ENCODE measurements at regions not wholly inside any gene's neighbourhood (a gene's known extent, or its start where the extent isn't known, plus 50 kb on each side); places are given as distances from the start of the nearest gene placed in this dataset.
A peak's percentile ranks its signal among the peaks of the same experiment; 100 is the strongest.

- no peaks in the 10 kb centered on the region for H3K9me3 ChIP-seq (ENCODE audit: control insufficient read depth, low read length)
- no peak overlapping the region for H3K4me3 ChIP-seq (ENCODE audit: low read length)
- no peak for DNase-seq (ENCODE audit: low read depth)
- H3K27me3 ChIP-seq (replicated peaks; ENCODE audit: control insufficient read depth, insufficient read depth, low read length) = no peaks in the 10 kb centered on the region
- H3K9ac ChIP-seq (ENCODE audit: low read length) = no peak overlapping the region
- H3K4me1 ChIP-seq (ENCODE audit: control insufficient read depth, insufficient read depth, low read length) = no peaks in the 10 kb centered on the region
- H3K36me3 ChIP-seq (ENCODE audit: control insufficient read depth, insufficient read depth, low read length, severe bottlenecking) = no peaks in the 10 kb centered on the region
Observed at GRCh38 chr5:84830265-84830664, 445.6 kb upstream of the EDIL3 start.

GRCh38 chr5:84825606-84826005 lies 440.9 kb upstream of the EDIL3 start:
- Histone ChIP-seq H3K4me3 (ENCODE audit: low read length) (no peak overlapping the region), H3K36me3 (ENCODE audit: control insufficient read depth, insufficient read depth, low read length, severe bottlenecking) (no peaks in the 10 kb centered on the region), H3K9ac (ENCODE audit: low read length) (no peak overlapping the region), H3K9me3 (ENCODE audit: control insufficient read depth, low read length) (no peaks in the 10 kb centered on the region), H3K27me3 (replicated peaks; ENCODE audit: control insufficient read depth, insufficient read depth, low read length) (no peaks in the 10 kb centered on the region), H3K4me1 (ENCODE audit: control insufficient read depth, insufficient read depth, low read length) (no peaks in the 10 kb centered on the region)
- DNase-seq (ENCODE audit: low read depth) = peak; percentile 1

DNA sequence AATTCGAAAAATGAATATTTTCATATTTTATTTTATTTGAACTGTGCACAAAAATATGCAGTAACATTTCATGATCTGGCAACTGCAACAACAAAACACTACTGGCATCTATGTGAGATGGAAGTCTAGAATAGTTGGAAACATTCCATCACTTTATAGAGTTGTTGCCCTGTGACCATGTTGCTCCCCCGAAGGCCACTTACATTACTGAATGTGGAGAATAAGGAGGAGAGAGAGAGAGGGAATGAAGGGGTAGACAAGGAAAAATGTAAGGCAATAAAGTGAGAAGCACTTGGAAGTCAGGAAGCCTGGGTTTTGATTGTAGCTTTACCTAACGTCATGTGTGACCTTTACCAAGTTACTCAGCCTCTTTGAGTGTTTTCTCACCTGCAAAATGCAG lies 437.2 kb upstream of the EDIL3 start:
- H3K4me3 ChIP-seq (ENCODE audit: low read length) = no peak overlapping the region
- no peaks in the 10 kb centered on the region for H3K4me1 ChIP-seq (ENCODE audit: control insufficient read depth, insufficient read depth, low read length)
- no peak for DNase-seq (ENCODE audit: low read depth)
- no peaks in the 10 kb centered on the region for H3K27me3 ChIP-seq (replicated peaks; ENCODE audit: control insufficient read depth, insufficient read depth, low read length)
- H3K9ac ChIP-seq (ENCODE audit: low read length) = no peak overlapping the region
- no peaks in the 10 kb centered on the region for H3K36me3 ChIP-seq (ENCODE audit: control insufficient read depth, insufficient read depth, low read length, severe bottlenecking)
- H3K9me3 ChIP-seq (ENCODE audit: control insufficient read depth, low read length) = no peaks in the 10 kb centered on the region

DNA sequence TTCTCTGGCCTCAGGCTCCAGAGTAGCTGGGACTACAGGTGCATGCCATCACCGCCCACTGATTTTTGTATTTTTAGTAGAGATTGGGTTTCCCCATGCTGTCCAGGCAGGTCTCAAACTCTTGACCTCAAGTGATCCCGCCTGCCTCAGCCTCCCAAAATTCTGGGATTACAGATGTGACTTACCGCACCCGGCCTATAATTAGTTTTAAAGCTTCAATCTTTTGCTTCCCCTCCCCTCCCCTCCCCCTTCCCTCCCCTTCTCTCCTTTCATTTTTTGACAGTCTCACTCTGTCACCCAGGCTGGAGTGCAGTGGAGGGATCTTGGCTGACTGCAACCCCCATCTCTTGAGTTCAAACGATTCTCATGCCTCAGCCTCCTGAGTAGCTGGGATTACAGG lies 433.3 kb upstream of the EDIL3 start:
- no peak for DNase-seq (ENCODE audit: low read depth)
- Histone ChIP-seq H3K4me3 (ENCODE audit: low read length) (no peak overlapping the region), H3K9ac (ENCODE audit: low read length) (no peak overlapping the region), H3K4me1 (ENCODE audit: control insufficient read depth, insufficient read depth, low read length) (no peaks in the 10 kb centered on the region), H3K27me3 (replicated peaks; ENCODE audit: control insufficient read depth, insufficient read depth, low read length) (no peaks in the 10 kb centered on the region), H3K36me3 (ENCODE audit: control insufficient read depth, insufficient read depth, low read length, severe bottlenecking) (no peaks in the 10 kb centered on the region), H3K9me3 (ENCODE audit: control insufficient read depth, low read length) (no peaks in the 10 kb centered on the region)

DNA sequence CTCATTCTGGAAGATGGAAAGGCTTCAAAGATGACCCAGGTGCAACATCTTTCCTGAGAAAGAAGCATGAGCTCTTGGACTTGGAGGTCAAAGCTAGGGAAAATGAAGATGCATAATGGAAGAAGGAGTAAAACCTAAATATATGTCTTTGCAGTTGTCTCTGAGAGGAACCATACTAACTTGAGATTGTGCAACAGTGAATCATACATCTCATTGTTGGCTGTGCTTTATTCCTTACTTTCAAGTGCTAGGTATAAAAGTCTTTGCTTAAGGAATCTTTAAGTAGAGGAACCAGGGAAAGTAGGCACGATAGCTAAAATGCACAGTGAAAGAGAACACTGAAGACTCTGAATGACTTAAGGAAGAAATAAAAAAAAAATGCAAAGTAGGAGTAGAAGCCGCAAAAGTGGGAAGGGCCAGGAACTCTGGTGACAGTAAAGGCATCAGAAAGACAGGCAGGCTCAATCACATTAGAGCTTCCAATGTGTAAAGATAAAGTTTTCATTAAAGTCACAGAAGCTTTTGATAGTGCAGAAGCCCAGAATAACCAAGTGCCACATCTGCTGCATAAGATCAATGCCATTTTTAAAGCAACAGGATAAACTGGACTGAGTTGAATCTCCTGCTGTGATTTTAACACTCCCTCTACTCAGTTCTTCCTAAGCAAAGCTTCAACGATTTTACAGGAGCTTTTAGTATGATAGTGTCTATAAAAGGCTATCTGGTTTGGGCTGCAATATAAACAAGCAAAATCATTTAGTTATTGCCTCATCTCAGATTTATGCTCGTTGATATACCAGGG lies 432.3 kb upstream of the EDIL3 start:
- no peaks in the 10 kb centered on the region for H3K4me1 ChIP-seq (ENCODE audit: control insufficient read depth, insufficient read depth, low read length)
- H3K9ac ChIP-seq (ENCODE audit: low read length) = no peak overlapping the region
- H3K36me3 ChIP-seq (ENCODE audit: control insufficient read depth, insufficient read depth, low read length, severe bottlenecking) = no peaks in the 10 kb centered on the region
- H3K27me3 ChIP-seq (replicated peaks; ENCODE audit: control insufficient read depth, insufficient read depth, low read length) = no peaks in the 10 kb centered on the region
- peak; percentile 49 for DNase-seq (ENCODE audit: low read depth)
- no peaks in the 10 kb centered on the region for H3K9me3 ChIP-seq (ENCODE audit: control insufficient read depth, low read length)
- H3K4me3 ChIP-seq (ENCODE audit: low read length) = no peak overlapping the region

GRCh38 chr5:84816160-84816559 lies 431.5 kb upstream of the EDIL3 start:
- no peaks in the 10 kb centered on the region for H3K27me3 ChIP-seq (replicated peaks; ENCODE audit: control insufficient read depth, insufficient read depth, low read length)
- no peak overlapping the region for H3K9ac ChIP-seq (ENCODE audit: low read length)
- H3K9me3 ChIP-seq (ENCODE audit: control insufficient read depth, low read length) = no peaks in the 10 kb centered on the region
- H3K4me3 ChIP-seq (ENCODE audit: low read length) = no peak overlapping the region
- DNase-seq (ENCODE audit: low read depth) = no peak
- H3K4me1 ChIP-seq (ENCODE audit: control insufficient read depth, insufficient read depth, low read length) = no peaks in the 10 kb centered on the region
- H3K36me3 ChIP-seq (ENCODE audit: control insufficient read depth, insufficient read depth, low read length, severe bottlenecking) = no peaks in the 10 kb centered on the region

DNA sequence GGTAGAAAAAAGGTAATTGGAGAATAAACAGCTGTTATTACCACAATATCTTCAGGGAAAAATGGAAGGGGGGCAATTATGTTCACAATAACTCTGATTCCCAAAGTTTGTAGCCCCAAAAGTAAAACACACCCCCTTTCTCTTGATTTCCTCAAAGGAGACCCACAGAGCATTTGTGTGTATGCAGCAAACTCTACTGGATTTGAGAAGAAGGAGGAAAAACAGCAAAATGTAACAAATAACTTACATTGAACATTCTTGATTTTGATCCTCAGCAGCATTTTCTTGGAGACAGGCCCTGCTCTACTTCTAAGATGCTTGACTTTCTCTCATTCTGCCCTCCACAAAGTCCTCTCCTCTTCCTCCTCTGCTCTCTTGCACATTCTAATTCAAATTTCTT lies 420.8 kb upstream of the EDIL3 start:
- DNase-seq (ENCODE audit: low read depth) = no peak
- no peak overlapping the region for H3K9ac ChIP-seq (ENCODE audit: low read length)
- H3K27me3 ChIP-seq (replicated peaks; ENCODE audit: control insufficient read depth, insufficient read depth, low read length) = no peaks in the 10 kb centered on the region
- no peaks in the 10 kb centered on the region for H3K4me1 ChIP-seq (ENCODE audit: control insufficient read depth, insufficient read depth, low read length)
- H3K36me3 ChIP-seq (ENCODE audit: control insufficient read depth, insufficient read depth, low read length, severe bottlenecking) = no peaks in the 10 kb centered on the region
- H3K4me3 ChIP-seq (ENCODE audit: low read length) = no peak overlapping the region
- no peaks in the 10 kb centered on the region for H3K9me3 ChIP-seq (ENCODE audit: control insufficient read depth, low read length)

- Histone ChIP-seq H3K4me1 (ENCODE audit: control insufficient read depth, insufficient read depth, low read length) (no peaks in the 10 kb centered on the region), H3K4me3 (ENCODE audit: low read length) (no peak overlapping the region), H3K36me3 (ENCODE audit: control insufficient read depth, insufficient read depth, low read length, severe bottlenecking) (no peaks in the 10 kb centered on the region), H3K9ac (ENCODE audit: low read length) (no peak overlapping the region), H3K27me3 (replicated peaks; ENCODE audit: control insufficient read depth, insufficient read depth, low read length) (no peaks in the 10 kb centered on the region), H3K9me3 (ENCODE audit: control insufficient read depth, low read length) (no peaks in the 10 kb centered on the region)
- DNase-seq (ENCODE audit: low read depth) = no peak
Observed at GRCh38 chr5:84796399-84796798, 411.7 kb upstream of the EDIL3 start.

DNA sequence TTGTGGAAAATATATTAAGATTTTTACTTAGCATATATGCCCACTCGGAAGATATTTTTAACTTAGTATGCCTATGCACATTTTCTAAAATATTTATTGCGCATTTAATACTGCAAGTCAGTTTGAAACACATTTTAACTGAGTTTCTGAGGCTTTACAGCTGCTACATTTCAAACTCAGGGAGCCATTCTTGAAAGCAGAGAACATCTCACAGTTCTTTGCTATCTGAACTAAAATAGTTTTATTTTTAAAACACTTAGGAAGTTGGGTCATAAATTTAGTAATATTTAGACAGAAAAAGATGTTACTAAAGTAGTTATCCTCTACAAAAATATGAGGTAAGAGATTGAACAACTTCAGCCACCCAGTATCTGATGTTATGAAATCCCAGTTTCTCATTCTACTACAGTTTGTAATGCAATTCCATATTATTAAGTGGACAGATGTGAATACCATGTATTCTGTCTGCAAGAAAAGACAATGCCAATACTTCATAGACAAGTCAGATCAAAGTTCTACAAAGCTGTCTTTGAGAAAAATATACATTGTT lies 409.9 kb upstream of the EDIL3 start:
- H3K9me3 ChIP-seq (ENCODE audit: control insufficient read depth, low read length) = no peaks in the 10 kb centered on the region
- H3K27me3 ChIP-seq (replicated peaks; ENCODE audit: control insufficient read depth, insufficient read depth, low read length) = no peaks in the 10 kb centered on the region
- no peaks in the 10 kb centered on the region for H3K36me3 ChIP-seq (ENCODE audit: control insufficient read depth, insufficient read depth, low read length, severe bottlenecking)
- H3K4me1 ChIP-seq (ENCODE audit: control insufficient read depth, insufficient read depth, low read length) = no peaks in the 10 kb centered on the region
- H3K4me3 ChIP-seq (ENCODE audit: low read length) = no peak overlapping the region
- H3K9ac ChIP-seq (ENCODE audit: low read length) = no peak overlapping the region
- DNase-seq (ENCODE audit: low read depth) = peak; percentile 9

DNA sequence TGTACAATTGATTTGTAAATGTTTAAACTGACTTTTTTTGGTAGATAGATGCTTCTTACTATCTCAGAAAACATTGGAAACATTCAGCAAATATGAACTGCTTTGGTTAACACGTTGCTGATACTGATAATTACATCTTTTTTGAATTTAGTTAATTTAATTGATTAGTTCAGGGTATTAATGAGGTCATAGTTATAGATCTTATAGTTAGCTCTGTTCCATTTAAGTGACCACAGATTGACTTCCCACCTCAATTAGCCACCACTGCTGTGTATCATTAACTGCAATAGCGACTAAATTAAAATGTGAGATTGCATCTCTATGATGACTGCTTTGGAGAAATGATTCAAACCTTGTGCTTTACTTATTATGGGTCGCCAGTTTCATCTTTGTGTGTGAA lies 407.1 kb upstream of the EDIL3 start:
- Histone ChIP-seq H3K4me1 (ENCODE audit: control insufficient read depth, insufficient read depth, low read length) (no peaks in the 10 kb centered on the region), H3K4me3 (ENCODE audit: low read length) (no peak overlapping the region), H3K27me3 (replicated peaks; ENCODE audit: control insufficient read depth, insufficient read depth, low read length) (no peaks in the 10 kb centered on the region), H3K9ac (ENCODE audit: low read length) (no peak overlapping the region), H3K9me3 (ENCODE audit: control insufficient read depth, low read length) (no peaks in the 10 kb centered on the region), H3K36me3 (ENCODE audit: control insufficient read depth, insufficient read depth, low read length, severe bottlenecking) (no peaks in the 10 kb centered on the region)
- DNase-seq (ENCODE audit: low read depth) = no peak

- no peak overlapping the region for H3K9ac ChIP-seq (ENCODE audit: low read length)
- peak; percentile 3 for DNase-seq (ENCODE audit: low read depth)
- H3K4me3 ChIP-seq (ENCODE audit: low read length) = no peak overlapping the region
- H3K36me3 ChIP-seq (ENCODE audit: control insufficient read depth, insufficient read depth, low read length, severe bottlenecking) = no peaks in the 10 kb centered on the region
- H3K27me3 ChIP-seq (replicated peaks; ENCODE audit: control insufficient read depth, insufficient read depth, low read length) = no peaks in the 10 kb centered on the region
- H3K4me1 ChIP-seq (ENCODE audit: control insufficient read depth, insufficient read depth, low read length) = no peaks in the 10 kb centered on the region
- no peaks in the 10 kb centered on the region for H3K9me3 ChIP-seq (ENCODE audit: control insufficient read depth, low read length)
Observed at GRCh38 chr5:84791138-84791537, 406.5 kb upstream of the EDIL3 start.

DNA sequence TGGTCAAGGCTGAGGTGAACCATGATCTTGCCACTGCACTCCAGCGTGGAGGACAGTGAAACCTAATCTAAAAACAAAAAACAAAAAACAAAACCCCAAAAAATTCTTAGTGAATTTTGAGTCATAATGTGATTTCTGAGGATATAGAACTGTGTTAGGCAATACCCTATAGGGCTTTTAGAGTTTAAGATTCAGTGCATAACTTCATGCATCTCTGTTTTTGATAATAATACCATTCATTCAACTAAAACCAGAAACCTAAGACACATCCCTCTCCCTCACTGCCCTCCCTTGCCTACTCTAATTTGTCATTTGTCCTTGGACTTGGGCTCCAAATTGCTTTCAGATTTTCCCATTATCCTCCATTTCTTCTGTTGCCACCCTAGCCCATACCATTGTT lies 405.7 kb upstream of the EDIL3 start:
- no peak overlapping the region for H3K9ac ChIP-seq (ENCODE audit: low read length)
- no peak overlapping the region for H3K4me3 ChIP-seq (ENCODE audit: low read length)
- no peaks in the 10 kb centered on the region for H3K36me3 ChIP-seq (ENCODE audit: control insufficient read depth, insufficient read depth, low read length, severe bottlenecking)
- no peaks in the 10 kb centered on the region for H3K9me3 ChIP-seq (ENCODE audit: control insufficient read depth, low read length)
- DNase-seq (ENCODE audit: low read depth) = peak; percentile 64
- H3K27me3 ChIP-seq (replicated peaks; ENCODE audit: control insufficient read depth, insufficient read depth, low read length) = no peaks in the 10 kb centered on the region
- no peaks in the 10 kb centered on the region for H3K4me1 ChIP-seq (ENCODE audit: control insufficient read depth, insufficient read depth, low read length)

All from adipocyte (in vitro differentiated cells).